Superior temporal gyrus (tissue), 1 donor: ENCODE measurements at regions not wholly inside any gene's neighbourhood (a gene's known extent, or its start where the extent isn't known, plus 50 kb on each side); places are given as distances from the start of the nearest gene placed in this dataset.
"Not testable (repeated sequence)": the region's sequence is repeated elsewhere in the genome, so short reads cannot be mapped to it uniquely, and the experiment has no call there.

ENCODE experiments used
- DNase-seq: peaks from one replicate; pipeline ENCODE4 v3.0.0-alpha.2; 2016; ENCODE audit errors: extremely low spot score

- not testable (repeated sequence) for DNase-seq
These were observed 530.8 kb downstream of the GOLGA6L6 start for GRCh38 chr15:20010759-20011158.

DNA sequence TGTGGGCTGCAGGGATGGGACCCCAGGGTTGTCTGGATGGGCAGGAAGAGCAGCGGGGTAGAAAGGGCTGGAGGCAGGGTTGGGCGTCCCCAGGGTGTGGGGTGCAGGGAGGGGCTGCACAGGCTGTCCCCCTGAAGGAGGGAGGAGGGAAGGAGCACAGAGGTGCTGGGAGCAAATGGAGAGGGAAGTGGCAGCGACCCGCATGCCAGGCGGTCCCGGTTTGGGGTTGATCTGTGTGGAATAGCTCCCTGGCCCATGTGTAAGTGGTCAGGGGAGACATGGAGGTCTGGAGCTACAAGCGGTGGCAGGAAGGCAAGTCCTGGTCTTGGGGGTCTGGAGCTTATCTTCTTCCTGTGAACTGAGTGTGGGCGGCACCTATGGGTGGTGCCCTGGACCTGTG lies 532.0 kb downstream of the GOLGA6L6 start:
- DNase-seq, result not testable (repeated sequence)

DNA sequence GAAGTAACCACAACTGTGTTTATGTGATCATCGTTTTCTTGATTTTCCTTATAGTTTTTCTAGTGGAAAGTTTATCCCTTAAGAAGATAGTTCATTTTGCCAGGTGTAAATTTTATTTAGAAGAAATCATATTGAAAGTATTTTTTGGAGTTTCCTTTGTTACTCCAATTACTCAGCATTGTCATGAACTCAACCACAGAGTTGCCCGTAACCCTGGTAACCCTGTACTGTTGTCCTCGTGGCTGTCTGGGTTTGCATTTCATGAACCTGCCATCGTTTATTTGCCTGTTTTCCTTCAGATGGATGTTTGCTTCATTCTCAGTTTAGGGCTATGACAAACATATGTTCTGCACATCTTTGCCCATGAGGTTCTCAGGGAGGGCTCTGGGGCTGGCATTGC lies 534.3 kb downstream of the GOLGA6L6 start:
- not testable (repeated sequence) for DNase-seq

DNA sequence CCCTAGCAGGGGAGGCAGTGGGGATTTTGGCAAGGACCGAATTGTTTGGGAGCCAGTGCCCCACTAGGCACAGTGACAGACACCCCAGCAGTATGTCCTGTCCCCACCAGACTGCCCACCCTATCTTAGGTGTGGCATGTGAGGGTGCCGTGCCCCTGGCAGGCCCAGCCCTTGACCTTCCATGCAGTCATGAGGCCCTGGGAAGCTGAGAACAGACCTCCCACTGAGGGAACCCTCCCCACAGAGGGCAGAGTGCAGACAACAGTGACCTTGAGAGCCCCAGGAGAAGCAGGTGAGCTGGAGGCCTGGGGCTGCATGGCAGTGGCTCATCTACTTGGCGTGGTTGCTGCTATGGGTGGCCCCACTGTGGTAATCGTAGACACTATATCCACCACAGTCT lies 538.1 kb downstream of the GOLGA6L6 start:
- not testable (repeated sequence) for DNase-seq

- not testable (repeated sequence) for DNase-seq
These were observed 539.0 kb downstream of the GOLGA6L6 start for GRCh38 chr15:20002560-20002959.

GRCh38 chr15:19996574-19997194 lies 544.9 kb downstream of the GOLGA6L6 start:
- not testable (repeated sequence) for DNase-seq

DNA sequence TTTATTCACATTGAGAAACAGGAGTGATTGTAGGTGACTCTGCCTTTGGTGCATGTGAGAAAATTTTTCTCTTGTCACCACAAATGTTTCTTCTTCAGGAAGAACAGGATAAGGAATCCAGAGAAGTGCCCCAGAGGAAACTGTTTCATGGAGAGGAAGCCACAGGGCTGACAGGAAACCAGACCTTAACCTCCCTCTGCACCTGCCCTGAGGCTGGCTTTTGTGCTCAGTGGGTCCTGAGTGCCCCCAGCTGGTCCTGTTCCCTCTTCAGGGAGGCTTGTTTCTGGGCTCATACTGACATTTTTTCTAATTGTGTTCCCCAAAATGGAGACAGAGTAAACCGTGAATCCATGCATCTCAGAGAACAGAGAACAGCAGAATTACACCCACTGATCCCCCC lies 546.3 kb downstream of the GOLGA6L6 start:
- not testable (repeated sequence) for DNase-seq

GRCh38 chr15:19992428-19992827 lies 549.2 kb downstream of the GOLGA6L6 start:
- DNase-seq, result no peak

- DNase-seq, result no peak
These were observed 553.4 kb downstream of the GOLGA6L6 start for GRCh38 chr15:19988094-19988660.

- no peak for DNase-seq
These were observed 554.1 kb downstream of the GOLGA6L6 start for GRCh38 chr15:19987389-19988048.

GRCh38 chr15:19984101-19984500 lies 557.5 kb downstream of the GOLGA6L6 start:
- no peak for DNase-seq

DNA sequence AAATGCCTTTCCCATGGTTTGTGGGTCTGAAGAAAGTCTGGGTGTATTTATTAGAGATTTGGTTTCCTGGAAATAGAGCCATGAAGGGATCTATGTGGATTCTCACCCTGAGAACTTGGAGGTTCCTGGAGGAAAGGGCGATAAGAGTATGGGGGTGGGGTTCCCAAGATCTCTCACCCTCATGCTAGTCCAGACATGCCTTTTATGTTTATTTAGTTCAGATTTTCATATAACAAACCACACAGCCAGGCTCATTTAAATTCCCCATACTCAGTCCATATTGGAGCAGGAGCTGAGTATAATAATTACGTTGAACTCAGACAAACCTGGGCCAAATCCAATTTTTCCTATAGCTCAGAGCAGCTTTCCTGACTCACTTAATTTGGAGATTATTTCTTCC lies 566.6 kb downstream of the GOLGA6L6 start:
- no peak for DNase-seq

GRCh38 chr15:19973718-19974117 lies 567.9 kb downstream of the GOLGA6L6 start:
- DNase-seq, result no peak

DNA sequence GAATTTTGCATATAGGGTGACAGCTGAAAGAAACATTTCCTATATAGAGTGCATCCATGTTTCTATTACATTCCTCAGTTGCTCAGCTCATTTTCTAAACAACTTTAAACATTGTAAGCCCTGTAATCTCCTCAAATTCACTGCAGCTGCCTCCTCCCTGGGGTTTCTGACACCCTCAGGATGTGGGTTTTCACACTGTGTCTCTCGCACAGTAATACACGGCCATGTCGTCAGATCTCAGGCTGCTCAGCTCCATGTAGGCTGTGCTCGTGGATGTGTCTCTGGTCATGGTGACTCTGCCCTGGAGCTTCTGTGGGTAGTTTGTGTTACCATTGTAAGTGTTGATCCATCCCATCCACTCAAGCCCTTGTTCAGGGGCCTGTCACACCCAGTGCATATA lies 569.0 kb downstream of the GOLGA6L6 start:
- not testable (repeated sequence) for DNase-seq

- DNase-seq, result not testable (repeated sequence)
These were observed 576.0 kb downstream of the GOLGA6L6 start for GRCh38 chr15:19965574-19965973.

- DNase-seq, result not testable (repeated sequence)
These were observed 577.1 kb downstream of the GOLGA6L6 start for GRCh38 chr15:19964480-19964879.

GRCh38 chr15:19956124-19956796 lies 585.3 kb downstream of the GOLGA6L6 start:
- DNase-seq, result no peak

DNA sequence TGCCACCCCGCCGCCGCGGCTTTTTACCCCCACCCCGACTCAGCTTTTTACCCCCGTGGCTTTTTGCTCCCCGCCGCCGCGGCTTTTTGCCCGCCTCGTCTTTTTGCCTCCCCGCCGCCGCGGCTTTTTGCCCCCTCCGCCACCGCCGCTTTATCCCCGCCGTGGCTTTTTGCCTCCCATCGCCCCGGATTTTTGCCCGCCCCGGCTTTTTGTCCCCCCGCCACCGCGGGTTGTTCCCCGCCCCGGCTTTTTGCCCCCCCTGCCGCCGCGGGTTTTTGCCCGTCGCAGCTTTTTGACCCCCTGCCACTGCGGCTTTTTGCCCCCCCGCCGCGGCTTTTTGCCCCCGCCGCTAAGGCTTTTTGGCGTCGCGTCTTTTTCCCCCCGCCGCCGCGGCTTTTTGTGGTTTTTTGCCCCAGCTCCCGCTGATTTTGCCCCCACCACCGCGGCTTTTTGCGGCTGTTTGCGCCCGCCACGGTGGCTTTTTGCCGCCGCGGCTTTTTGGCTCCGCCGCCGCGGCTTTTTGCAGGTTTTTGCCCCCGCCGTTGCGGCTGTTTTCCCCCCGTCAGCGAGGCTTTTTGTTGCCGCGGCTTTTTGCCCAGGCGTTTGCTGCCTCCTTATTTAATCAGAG lies 597.2 kb downstream of the GOLGA6L6 start:
- no peak for DNase-seq

DNA sequence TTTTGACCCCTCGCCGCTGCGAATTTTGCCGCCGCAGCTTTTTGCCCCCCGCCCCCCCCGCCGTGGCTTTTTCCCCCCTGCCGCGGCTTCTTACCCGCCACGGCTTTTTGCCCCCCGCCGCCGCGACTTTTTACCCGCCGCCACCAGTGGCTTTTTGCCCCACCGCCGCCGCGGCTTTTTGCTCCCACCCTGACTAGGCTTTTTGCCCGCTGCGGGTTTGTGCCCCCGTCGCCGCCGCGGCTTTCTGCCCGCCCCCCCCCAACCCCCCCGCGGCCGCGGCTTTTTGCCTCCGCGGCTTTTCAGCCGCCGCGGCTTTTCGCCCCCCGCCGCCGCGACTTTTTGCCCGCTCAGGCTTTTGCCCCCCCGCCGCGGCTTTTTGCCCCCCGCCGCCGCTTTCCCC lies 598.1 kb downstream of the GOLGA6L6 start:
- DNase-seq, result no peak

DNA sequence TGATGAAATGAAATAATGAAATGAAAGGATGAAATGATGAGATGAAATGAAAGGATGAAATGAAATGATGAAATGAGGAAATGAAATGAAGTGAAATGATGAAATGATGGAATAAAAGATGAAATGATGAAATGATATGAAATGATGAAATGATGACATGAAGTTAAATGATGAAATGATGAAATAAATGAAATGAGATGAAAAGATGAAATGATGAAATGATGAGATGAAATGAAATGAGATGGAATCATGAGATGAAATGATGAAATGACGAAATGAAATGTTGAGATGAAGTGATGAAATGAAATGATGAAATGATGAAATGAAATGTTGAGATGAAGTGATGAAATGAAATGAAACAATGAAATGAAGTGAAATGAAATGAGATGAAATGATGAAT lies 638.3 kb downstream of the GOLGA6L6 start:
- DNase-seq, result not testable (repeated sequence)

GRCh38 chr15:19902388-19902787 lies 639.2 kb downstream of the GOLGA6L6 start:
- DNase-seq, result not testable (repeated sequence)

GRCh38 chr15:19901414-19901813 lies 640.2 kb downstream of the GOLGA6L6 start:
- DNase-seq, result not testable (repeated sequence)
